Cardiac muscle cell (in vitro differentiated cells and primary cell): ENCODE measurements at regions not wholly inside any gene's neighbourhood (a gene's known extent, or its start where the extent isn't known, plus 50 kb on each side); places are given as distances from the start of the nearest gene placed in this dataset.

ENCODE experiments used
- DNase-seq, 2 donors: peaks; one replicate each; pipeline versions ENCODE4 v3.0.0 to v3.0.0-alpha.2; 2010 to 2017; ENCODE audit warnings: low read depth in 1 of 2, low spot score in 1 of 2
- H3K27ac ChIP-seq: fragments of 200-600 bp; sonication (generic); 2 replicates; pipeline ENCODE4 v1.5.1; 2016
- H3K27me3 ChIP-seq: fragments of 200-600 bp; sonication (generic); 2 replicates; pipeline ENCODE4 v1.6.0; 2016; ENCODE audit warnings: control low read depth
- H3K36me3 ChIP-seq: fragments of 200-600 bp; sonication (generic); 2 replicates; pipeline ENCODE4 v1.5.1; 2016; ENCODE audit warnings: control low read depth
- H3K4me1 ChIP-seq: fragments of 200-600 bp; sonication (generic); 2 replicates; pipeline ENCODE4 v1.8.1; 2017; ENCODE audit warnings: low read depth, mild to moderate bottlenecking, mixed run types
- H3K4me3 ChIP-seq: fragments of 200-600 bp; sonication (generic); 2 replicates; pipeline ENCODE4 v1.5.1; 2016; ENCODE audit warnings: mild to moderate bottlenecking
- H3K9me3 ChIP-seq: fragments of 200-600 bp; sonication (generic); 2 replicates; pipeline ENCODE4 v1.5.1; 2017; ENCODE audit warnings: low read depth, mild to moderate bottlenecking, control low read depth
- TF ChIP-seq, protein P1 (sequence below): IDR thresholded peaks from 2 replicates; pipeline ENCODE4 v1.5.1; 2012; ENCODE audit warnings: low read depth, mild to moderate bottlenecking, low read length

DNA sequence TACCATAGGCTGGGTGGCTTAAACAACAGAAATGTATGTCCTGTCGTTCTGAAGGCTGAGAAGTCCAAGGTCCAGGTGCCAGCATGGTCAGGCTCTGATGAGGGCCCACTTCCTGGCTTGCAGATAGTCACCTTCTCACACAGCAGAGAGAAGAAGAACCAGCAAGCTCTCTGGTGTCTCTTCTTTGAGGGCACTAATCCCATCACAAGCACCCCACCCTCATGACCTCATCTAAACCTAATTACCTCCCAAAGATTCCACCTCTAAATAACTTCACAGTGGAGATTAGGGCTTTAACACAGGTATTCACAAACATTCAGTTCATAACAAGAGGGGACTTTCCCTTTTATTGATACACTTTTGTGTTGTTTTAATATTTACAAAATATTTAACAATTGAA is 61.1 kb downstream of the RIN2 start:
- Histone ChIP-seq H3K36me3 (no peaks in the 10 kb centered on the region), H3K4me1 (peaks cover 17% of the 10 kb centered on the region), H3K9me3 (no peaks in the 10 kb centered on the region), H3K27me3 (no peaks in the 10 kb centered on the region), H3K4me3 (no peak overlapping the region), H3K27ac (no peak overlapping the region)
- no peak for DNase-seq
- TF ChIP-seq, protein P1, sequence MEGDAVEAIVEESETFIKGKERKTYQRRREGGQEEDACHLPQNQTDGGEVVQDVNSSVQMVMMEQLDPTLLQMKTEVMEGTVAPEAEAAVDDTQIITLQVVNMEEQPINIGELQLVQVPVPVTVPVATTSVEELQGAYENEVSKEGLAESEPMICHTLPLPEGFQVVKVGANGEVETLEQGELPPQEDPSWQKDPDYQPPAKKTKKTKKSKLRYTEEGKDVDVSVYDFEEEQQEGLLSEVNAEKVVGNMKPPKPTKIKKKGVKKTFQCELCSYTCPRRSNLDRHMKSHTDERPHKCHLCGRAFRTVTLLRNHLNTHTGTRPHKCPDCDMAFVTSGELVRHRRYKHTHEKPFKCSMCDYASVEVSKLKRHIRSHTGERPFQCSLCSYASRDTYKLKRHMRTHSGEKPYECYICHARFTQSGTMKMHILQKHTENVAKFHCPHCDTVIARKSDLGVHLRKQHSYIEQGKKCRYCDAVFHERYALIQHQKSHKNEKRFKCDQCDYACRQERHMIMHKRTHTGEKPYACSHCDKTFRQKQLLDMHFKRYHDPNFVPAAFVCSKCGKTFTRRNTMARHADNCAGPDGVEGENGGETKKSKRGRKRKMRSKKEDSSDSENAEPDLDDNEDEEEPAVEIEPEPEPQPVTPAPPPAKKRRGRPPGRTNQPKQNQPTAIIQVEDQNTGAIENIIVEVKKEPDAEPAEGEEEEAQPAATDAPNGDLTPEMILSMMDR: no peak

DNA sequence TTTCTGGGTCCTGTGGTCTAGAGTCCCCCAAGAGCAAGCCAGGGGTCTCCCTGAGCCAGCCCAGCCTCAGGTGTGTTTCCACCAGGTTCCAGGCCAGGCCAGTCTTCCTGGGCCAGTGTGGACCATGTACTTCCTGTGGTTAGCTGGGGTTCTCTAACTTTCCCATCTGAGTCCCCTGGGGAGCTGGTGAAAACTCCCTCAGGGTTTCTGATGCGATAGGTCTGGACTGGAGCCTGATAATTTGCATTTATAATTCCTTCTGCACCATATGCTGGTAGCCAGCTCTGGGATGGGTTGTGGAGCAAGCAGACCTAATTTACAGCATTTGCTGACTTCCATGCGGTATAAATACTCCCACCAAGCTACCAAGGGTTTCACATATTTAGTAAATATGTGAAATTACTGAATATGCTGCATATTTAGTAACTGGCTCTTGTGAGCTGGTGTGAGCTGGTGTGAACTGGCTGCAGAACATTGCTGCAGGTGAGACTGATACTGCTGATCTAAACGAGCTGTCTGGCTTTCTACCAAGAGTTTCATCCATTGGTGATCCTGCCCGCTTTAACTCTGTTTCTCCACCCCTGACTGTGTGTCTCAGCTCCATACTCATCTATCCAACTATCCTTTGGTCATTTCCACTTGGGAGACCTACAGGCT is 62.6 kb downstream of the RIN2 start:
- TF ChIP-seq, protein P1: no peak
- no peak overlapping the region for H3K4me3 ChIP-seq
- H3K27ac ChIP-seq: no peak overlapping the region
- no peaks in the 10 kb centered on the region for H3K36me3 ChIP-seq
- H3K4me1 ChIP-seq: peaks cover 12% of the 10 kb centered on the region
- no peaks in the 10 kb centered on the region for H3K9me3 ChIP-seq
- H3K27me3 ChIP-seq: no peaks in the 10 kb centered on the region
- no peak for DNase-seq

DNA sequence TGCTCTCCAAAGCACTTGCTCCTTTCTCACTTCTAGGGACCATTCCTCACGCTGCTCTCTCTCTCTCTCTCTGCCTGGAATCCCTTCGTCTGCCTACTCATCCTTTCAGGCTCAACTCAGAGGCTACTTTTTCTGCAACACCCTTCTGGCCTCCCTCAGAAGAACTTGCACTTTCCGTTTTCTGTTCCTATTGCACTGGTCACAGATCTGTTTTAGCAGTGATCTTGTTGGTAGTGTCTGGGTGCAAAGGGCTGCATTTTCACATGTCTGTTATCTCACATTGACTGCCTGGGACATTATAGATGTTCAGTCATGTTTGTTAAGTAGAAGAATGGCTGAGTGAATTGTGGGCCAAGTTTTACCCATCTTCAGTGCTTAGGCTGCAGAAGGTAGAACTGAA is 63.5 kb downstream of the RIN2 start:
- Histone ChIP-seq H3K4me1 (peaks cover 6% of the 10 kb centered on the region), H3K4me3 (no peak overlapping the region), H3K36me3 (no peaks in the 10 kb centered on the region), H3K27ac (no peak overlapping the region), H3K9me3 (no peaks in the 10 kb centered on the region), H3K27me3 (no peaks in the 10 kb centered on the region)
- TF ChIP-seq, protein P1: no peak
- DNase-seq: no peak

DNA sequence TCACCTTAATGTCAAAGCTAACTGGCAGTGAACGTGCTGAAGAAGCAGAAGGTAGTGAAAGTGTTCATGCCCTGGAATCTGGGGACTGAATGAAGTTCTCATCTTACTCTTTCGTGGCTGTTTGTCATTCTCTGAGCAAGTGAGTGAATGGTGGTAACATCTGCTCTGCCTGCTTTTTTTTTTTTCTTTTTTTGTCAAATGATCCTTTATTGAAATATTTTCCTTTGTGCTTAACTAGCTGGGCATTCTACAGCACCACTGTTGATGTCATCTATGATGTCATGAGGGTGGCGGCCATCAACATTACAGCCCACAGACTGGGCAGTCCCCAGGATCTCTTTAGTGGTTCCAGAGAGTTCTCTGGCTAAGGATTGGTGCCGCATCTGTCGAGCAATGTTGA is 65.2 kb downstream of the RIN2 start:
- Histone ChIP-seq H3K27me3 (no peaks in the 10 kb centered on the region), H3K27ac (no peak overlapping the region), H3K4me1 (peaks cover 17% of the 10 kb centered on the region), H3K4me3 (no peak overlapping the region), H3K36me3 (no peaks in the 10 kb centered on the region), H3K9me3 (no peaks in the 10 kb centered on the region)
- no peak for DNase-seq
- TF ChIP-seq, protein P1: no peak

DNA sequence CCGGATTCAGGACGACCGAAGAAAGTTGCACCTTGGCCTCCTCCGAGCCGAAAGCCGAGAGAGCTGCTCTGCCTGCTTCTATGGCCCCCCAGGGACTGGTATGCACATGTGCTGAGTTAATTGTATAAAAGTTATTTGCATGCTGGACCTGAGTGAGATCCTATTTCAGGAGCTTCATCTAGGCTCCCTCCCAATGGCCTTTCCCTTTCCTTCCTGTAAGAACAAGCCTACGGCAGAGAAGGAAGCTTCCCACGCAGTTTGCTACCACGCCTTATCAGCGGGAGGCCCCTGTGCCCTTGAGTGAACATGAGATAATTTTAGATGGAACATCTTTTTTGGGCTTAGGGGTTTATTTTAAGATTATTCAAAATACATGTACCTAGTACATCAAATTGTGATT is 65.9 kb downstream of the RIN2 start:
- Histone ChIP-seq H3K9me3 (no peaks in the 10 kb centered on the region), H3K4me3 (no peak overlapping the region), H3K27me3 (no peaks in the 10 kb centered on the region), H3K36me3 (no peaks in the 10 kb centered on the region), H3K27ac (no peak overlapping the region), H3K4me1 (peaks cover 21% of the 10 kb centered on the region)
- TF ChIP-seq, protein P1: no peak
- DNase-seq: no peak

DNA sequence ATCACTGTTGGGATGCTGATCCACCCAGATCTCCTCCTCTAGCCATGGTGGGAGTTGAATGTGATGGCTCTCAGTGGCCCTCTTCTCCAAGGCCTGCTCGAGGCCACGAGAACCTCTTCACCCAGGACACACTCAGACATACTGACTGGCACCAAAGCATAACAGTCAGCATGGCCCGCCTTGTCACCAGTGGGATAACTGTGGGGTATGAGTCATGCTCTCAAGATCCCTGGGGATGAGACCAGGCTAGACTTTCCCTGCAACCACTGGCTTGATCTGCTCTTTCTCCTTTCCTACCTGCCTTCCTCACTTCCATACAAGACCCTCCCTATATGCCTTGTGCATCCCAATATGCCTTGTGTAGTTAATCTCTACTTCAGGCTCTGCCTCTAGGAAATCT is 66.8 kb downstream of the RIN2 start:
- no peak overlapping the region for H3K4me3 ChIP-seq
- peaks cover 21% of the 10 kb centered on the region for H3K4me1 ChIP-seq
- DNase-seq: no peak
- H3K9me3 ChIP-seq: no peaks in the 10 kb centered on the region
- H3K36me3 ChIP-seq: no peaks in the 10 kb centered on the region
- no peak overlapping the region for H3K27ac ChIP-seq
- TF ChIP-seq, protein P1: no peak
- no peaks in the 10 kb centered on the region for H3K27me3 ChIP-seq
